Suprapubic skin (tissue), 3 donors: ENCODE measurements at regions not wholly inside any gene's neighbourhood (a gene's known extent, or its start where the extent isn't known, plus 50 kb on each side); places are given as distances from the start of the nearest gene placed in this dataset.

ENCODE experiments used
- EP300 ChIP-seq: sonication (generic); formaldehyde crosslinking; IDR thresholded peaks from one replicate; pipeline ENCODE4 v1.6.1; 2017; ENCODE audit warnings: antibody characterized with exemption
- POLR2A ChIP-seq, 2 donors: fragments of 450-650 bp; IDR thresholded peaks; one replicate each; pipeline ENCODE4 v1.6.1; 2017; ENCODE audit warnings: antibody characterized with exemption in 2 of 2, mild to moderate bottlenecking in 2 of 2, moderate library complexity in 2 of 2
- TF ChIP-seq, protein P1 (sequence below), 2 donors: fragments of 200-600 bp in 1 of 2; fragments of 450-650 bp in 1 of 2; sonication (generic) in 1 of 2; IDR thresholded peaks; one replicate each; pipeline ENCODE4 v1.5.1; 2016 to 2019; ENCODE audit warnings: antibody characterized with exemption in 2 of 2, mild to moderate bottlenecking in 1 of 2, moderate library complexity in 1 of 2

- TF ChIP-seq POLR2A (IDR thresholded peaks at IDR 0.05) (no peak), EP300 (no peak)
- TF ChIP-seq, protein P1, sequence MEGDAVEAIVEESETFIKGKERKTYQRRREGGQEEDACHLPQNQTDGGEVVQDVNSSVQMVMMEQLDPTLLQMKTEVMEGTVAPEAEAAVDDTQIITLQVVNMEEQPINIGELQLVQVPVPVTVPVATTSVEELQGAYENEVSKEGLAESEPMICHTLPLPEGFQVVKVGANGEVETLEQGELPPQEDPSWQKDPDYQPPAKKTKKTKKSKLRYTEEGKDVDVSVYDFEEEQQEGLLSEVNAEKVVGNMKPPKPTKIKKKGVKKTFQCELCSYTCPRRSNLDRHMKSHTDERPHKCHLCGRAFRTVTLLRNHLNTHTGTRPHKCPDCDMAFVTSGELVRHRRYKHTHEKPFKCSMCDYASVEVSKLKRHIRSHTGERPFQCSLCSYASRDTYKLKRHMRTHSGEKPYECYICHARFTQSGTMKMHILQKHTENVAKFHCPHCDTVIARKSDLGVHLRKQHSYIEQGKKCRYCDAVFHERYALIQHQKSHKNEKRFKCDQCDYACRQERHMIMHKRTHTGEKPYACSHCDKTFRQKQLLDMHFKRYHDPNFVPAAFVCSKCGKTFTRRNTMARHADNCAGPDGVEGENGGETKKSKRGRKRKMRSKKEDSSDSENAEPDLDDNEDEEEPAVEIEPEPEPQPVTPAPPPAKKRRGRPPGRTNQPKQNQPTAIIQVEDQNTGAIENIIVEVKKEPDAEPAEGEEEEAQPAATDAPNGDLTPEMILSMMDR (IDR thresholded peaks at IDR 0.05) = no peak
These were observed 419.7 kb downstream of the KLF12 start for GRCh38 chr13:73714522-73714921.
